HG03045 (cell line): ENCODE measurements at regions not wholly inside any gene's neighbourhood (a gene's known extent, or its start where the extent isn't known, plus 50 kb on each side); places are given as distances from the start of the nearest gene placed in this dataset.
A peak's percentile ranks its signal among the peaks of the same experiment; 100 is the strongest.

Experiments
- ATAC-seq: cut with Tn5 transposase; IDR thresholded peaks from one replicate; pipeline ENCODE4 v1.9.1; 2021; ENCODE audit warnings: mild to moderate bottlenecking, moderate library complexity; ENCODE audit not compliant: unreplicated experiment

- ATAC-seq, result peak; percentile 28
Observed at GRCh38 chr17:81345228-81346089, 49.8 kb upstream of the BAHCC1 start.
